ENCODE measurements at regions not wholly inside any gene's neighbourhood (a gene's known extent, or its start where the extent isn't known, plus 50 kb on each side); places are given as distances from the start of the nearest gene placed in this dataset.

DNA sequence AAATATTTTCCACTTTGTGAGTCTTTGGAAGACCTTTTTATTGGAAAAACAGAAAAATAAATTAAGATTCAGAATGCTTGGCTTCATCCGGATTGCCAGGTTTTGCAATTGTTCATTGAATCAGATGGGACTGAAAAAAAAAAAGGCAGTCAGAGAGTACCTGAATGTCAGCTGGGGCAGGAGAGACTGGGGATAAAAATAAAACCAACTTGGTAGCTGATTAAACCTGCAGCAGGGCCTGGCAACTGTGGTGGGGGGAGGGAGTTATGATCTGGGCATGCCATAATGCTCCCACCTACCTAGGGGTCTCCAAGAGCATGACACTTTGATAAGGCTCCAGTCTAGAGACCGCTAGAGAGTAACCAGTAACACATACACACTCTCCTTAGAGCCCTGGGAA is 454.4 kb downstream of the DTWD2 start:
- no peak for DNase-seq (ENCODE audit: low read depth)
- H3K4me3 ChIP-seq (replicated peaks; ENCODE audit: low read depth, low read length): no peak overlapping the region
- TF ChIP-seq, protein P1, sequence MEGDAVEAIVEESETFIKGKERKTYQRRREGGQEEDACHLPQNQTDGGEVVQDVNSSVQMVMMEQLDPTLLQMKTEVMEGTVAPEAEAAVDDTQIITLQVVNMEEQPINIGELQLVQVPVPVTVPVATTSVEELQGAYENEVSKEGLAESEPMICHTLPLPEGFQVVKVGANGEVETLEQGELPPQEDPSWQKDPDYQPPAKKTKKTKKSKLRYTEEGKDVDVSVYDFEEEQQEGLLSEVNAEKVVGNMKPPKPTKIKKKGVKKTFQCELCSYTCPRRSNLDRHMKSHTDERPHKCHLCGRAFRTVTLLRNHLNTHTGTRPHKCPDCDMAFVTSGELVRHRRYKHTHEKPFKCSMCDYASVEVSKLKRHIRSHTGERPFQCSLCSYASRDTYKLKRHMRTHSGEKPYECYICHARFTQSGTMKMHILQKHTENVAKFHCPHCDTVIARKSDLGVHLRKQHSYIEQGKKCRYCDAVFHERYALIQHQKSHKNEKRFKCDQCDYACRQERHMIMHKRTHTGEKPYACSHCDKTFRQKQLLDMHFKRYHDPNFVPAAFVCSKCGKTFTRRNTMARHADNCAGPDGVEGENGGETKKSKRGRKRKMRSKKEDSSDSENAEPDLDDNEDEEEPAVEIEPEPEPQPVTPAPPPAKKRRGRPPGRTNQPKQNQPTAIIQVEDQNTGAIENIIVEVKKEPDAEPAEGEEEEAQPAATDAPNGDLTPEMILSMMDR (IDR thresholded peaks at IDR 0.05; ENCODE audit: low read length, missing control alignments): no peak

DNA sequence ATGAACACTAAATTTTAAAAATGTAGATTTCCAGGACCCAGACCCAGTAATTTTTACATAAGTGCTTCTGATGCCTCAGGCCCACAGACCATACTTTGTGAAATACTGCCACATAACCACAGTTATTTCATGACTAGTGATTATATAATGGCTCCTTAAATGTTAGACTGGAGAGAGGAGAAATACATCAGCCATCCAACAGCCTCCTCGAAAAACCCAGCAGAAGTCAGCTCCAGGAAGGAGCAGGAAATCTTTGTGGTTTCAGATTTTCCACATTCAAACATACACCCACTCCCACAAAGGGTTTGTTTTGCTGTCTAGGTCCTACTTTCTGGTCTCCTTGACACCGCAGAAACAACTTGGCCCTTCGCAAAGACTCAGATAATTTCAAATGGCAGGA is 455.2 kb downstream of the DTWD2 start:
- no peak for DNase-seq (ENCODE audit: low read depth)
- H3K4me3 ChIP-seq (replicated peaks; ENCODE audit: low read depth, low read length): no peak overlapping the region
- TF ChIP-seq, protein P1 (IDR thresholded peaks at IDR 0.05; ENCODE audit: low read length, missing control alignments): no peak

DNA sequence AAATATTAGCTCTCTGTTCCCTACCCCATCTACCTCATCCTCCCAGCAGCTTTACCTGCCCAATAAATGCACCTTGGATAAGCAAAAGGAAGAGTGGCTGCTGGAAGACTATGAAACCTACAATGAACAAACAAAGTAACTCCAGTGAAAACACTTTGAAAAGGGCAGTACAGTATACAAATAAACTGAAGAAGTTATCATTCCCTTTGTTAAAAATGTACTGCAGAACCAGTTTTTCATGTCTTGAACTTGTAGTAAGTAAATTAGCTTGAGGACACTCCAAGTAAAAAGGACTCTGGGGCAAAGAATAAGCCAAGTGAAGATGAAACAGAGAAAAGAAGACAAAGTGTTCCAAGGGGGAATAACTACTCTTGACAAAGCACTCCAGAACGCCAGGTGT is 457.1 kb downstream of the DTWD2 start:
- no peak overlapping the region for H3K4me3 ChIP-seq (replicated peaks; ENCODE audit: low read depth, low read length)
- TF ChIP-seq, protein P1 (IDR thresholded peaks at IDR 0.05; ENCODE audit: low read length, missing control alignments): no peak
- DNase-seq (ENCODE audit: low read depth): no peak

DNA sequence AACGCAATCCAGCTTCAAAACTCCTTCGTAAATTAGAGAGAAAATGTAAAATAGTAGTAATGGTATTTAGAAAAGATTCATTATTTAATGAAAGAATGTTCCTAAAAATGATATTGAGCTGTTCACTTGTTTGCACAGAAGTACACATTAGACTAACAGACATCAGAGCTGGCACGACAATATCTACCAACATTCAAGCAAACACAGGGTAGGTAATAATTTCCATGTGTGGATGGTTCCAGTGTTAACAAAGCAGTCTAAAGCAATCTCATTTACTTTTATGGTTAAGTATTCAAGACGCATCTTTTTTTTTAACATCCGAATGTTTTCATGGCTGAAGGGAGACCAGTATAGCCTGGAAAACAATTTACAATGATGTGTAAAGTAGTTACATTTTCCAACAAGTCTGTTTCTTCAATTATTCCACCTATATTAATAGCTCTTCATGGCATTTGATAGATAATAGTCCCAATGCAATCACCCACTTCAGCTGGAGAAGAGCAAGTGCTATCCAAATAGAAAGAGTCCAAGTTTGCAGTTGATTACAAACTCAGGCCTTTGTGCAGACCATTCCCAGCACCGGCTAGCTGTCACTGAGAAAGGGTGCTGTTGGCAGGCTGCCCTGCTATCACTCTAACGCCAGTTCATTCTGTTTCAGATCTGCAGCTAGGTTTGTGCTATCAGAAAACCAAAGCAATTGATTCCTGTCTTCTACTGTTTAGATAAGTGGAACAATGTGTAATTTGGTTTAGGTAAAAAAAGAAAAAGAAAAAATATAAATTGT is 458.8 kb downstream of the DTWD2 start:
- TF ChIP-seq, protein P1 (IDR thresholded peaks at IDR 0.05; ENCODE audit: low read length, missing control alignments): no peak
- no peak overlapping the region for H3K4me3 ChIP-seq (replicated peaks; ENCODE audit: low read depth, low read length)
- DNase-seq (ENCODE audit: low read depth): no peak

DNA sequence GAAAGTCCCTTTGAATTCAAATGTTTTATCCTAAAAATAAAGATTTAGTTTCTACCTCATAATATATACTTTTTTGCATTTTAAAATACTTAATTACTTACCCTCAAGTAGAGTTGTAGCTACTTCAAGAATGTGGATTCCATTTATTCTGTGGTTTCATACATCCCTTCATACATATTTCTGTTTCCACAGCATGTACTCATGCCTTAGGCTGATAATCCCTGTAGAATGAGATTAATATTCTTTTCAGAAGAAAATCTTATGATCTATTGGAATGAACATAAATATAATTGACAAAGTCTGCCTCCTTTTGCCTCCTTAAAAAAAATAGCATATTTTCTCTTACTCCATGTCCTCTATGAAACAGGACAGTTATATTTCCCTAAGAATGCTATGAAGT is 465.7 kb downstream of the DTWD2 start:
- TF ChIP-seq, protein P1 (IDR thresholded peaks at IDR 0.05; ENCODE audit: low read length, missing control alignments): no peak
- no peak for DNase-seq (ENCODE audit: low read depth)
- no peak overlapping the region for H3K4me3 ChIP-seq (replicated peaks; ENCODE audit: low read depth, low read length)

DNA sequence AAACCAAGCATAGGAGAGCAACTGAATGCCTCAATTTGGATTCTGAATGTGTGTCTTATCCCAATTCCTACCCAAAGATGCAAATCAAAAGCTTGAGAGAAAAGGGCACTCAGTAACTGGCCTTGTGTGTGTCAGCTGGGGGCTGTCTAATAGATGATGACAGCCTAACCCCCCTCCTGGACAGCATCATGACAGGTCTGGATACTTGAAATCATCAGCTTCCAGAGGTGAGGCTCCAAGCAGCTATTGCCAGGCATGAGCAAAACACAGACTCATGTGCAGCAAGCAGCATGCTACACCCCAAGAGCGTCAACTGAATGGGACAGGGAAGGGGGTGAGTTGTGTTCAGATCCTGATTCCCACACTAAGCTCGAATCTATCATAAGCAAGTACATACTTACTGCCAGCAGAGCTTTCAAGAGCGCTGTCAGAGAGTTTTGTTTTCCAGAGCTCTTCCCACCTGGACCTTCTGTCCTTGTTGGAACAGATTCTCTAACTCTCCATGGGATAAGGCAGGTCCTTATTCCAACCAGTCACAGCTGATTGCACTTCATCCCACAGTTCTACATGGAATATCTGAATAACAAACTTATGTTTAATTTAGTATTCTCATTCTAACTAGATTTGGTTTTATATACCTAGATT is 467.5 kb downstream of the DTWD2 start:
- no peak for DNase-seq (ENCODE audit: low read depth)
- TF ChIP-seq, protein P1 (IDR thresholded peaks at IDR 0.05; ENCODE audit: low read length, missing control alignments): no peak
- H3K4me3 ChIP-seq (replicated peaks; ENCODE audit: low read depth, low read length): no peak overlapping the region
